IPS-11a (cell line): ENCODE measurements at regions not wholly inside any gene's neighbourhood (a gene's known extent, or its start where the extent isn't known, plus 50 kb on each side); places are given as distances from the start of the nearest gene placed in this dataset.
"Not testable (repeated sequence)": the region's sequence is repeated elsewhere in the genome, so short reads cannot be mapped to it uniquely, and the experiment has no call there.

Experiments
- H3K4me3 ChIP-seq: one replicate; pipeline ENCODE4 v1.5.1; 2013; ENCODE audit warnings: low read depth, low read length, control low read depth

DNA sequence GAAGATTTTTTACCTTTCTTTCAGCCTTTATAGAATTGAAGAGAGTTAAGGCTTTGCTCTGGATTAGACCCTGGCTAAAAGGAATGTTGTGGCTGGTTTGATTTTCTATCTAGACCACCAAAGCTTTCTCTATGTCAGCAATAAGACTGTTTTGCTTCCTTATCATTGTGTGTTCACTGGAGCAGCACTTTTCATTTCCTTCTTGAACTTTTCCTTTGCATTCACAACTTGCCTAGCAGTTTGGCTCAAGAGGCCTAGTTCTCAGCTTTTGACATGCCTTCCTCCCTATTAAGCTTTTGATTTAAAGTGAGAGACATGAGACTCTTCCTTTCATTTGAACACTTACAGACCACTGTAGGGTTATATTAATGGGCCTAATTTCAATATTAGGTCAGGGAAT, 64.1 kb upstream of the USP15 start:
- no peak overlapping the region for H3K4me3 ChIP-seq

DNA sequence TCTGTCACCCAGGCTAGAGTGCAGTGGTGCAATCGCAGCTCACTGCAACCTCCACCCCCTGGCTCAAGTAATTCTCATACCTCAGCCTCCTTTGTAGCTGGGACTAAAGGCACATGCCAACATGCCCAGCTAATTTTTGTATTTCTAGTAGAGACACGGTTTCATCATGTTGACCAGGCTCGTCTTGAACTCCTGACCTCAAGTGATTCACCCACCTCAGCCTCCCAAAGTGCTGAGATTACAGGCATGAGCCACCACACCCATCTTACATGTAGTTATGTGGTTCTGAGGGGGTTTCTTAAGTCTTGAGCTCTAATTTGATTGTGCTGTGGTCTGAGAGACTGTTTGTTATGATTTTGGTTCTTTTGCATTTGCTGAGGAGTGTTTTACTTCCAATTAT, 57.3 kb upstream of the USP15 start:
- H3K4me3 ChIP-seq: not testable (repeated sequence)

DNA sequence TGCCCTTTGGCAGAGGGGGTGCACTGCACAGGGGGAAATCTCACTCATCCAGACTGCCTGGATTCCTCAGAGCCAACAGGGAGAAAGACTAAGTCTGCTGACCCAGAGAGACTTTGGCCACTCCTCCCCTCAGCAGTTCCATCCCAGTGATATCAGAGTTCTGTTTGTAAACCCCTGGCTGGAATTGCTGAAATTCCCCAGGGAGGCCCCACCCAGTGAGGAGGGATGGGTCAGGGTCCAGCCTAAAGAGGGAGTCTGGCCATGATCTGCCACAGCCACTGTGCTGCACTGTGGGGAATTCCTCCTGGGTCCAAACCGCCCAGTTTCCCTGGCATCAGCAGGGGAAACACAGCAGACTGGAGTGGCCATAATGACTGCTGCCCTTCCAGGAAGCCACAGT, 54.9 kb upstream of the USP15 start:
- H3K4me3 ChIP-seq: no peak overlapping the region

DNA sequence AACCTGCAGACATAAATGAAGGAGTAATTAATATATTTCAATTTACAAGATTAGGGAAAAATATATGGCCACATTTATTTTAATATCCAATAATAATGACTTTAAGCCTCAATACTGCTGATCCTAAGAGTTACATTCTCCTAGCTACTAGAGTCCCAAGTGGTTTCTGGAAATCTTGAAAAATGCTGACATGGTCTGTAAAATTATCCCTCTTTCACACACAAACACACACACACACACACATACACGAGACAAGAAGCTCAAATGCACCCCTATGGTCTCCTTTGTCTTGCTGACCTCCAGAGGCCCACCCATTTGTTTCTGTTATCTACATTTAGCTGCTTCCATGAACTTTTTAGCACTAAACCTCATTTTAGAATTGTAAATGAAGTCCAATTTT, 53.0 kb upstream of the USP15 start:
- no peak overlapping the region for H3K4me3 ChIP-seq
